GM12878 (cell line): ENCODE measurements at regions not wholly inside any gene's neighbourhood (a gene's known extent, or its start where the extent isn't known, plus 50 kb on each side); places are given as distances from the start of the nearest gene placed in this dataset.

Source experiments
- ATAC-seq: fragments of 200-7000 bp; cut with Tn5 transposase; 3 replicates; pipeline ENCODE4 v1.9.1; 2020; ENCODE audit warnings: mild to moderate bottlenecking, moderate library complexity
- BruUV-seq: library from RNA; stranded (reverse); fragments of 400-500 nt; replicated peaks from 2 replicates; lab custom pipeline; 2021; lab: Mats Ljungman, UMichigan
- CTCF ChIA-PET: fragments of 300-600 bp; sonication (Branson Sonifier 250); formaldehyde crosslinking; extraction: SDS; loops from one replicate; lab custom pipeline; 2021; ENCODE audit warnings: inconsistent platforms; lab: Yijun Ruan, JAX
- POLR2A ChIA-PET: fragments of 350-600 bp; formaldehyde crosslinking; extraction: SDS; loops from one replicate; lab custom pipeline; 2021; ENCODE audit warnings: inconsistent platforms; lab: Charles Lee
- RAD21 ChIA-PET: fragments of 300-600 bp; sonication (Branson Sonifier 250); formaldehyde crosslinking; loops from one replicate; lab custom pipeline; 2023; ENCODE audit warnings: antibody characterized with exemption; ENCODE audit not compliant: unreplicated experiment; lab: Charles Lee
- SMC1A ChIA-PET: fragments of 300-600 bp; sonication (Branson Sonifier 250); formaldehyde crosslinking; loops from one replicate; lab custom pipeline; 2023; ENCODE audit not compliant: unreplicated experiment, uncharacterized antibody; lab: Charles Lee
- DNase-seq: peaks from one replicate; pipeline ENCODE4 v3.0.0-alpha.2; 2011; ENCODE audit warnings: low read depth, low spot score
- FAIRE-seq: peaks from 3 replicates; lab custom pipeline; 2011; peaks lifted over from hg19 to GRCh38; lab: Jason Lieb, UNC
- H2AFZ ChIP-seq: 2 replicates; pipeline ENCODE4 v1.6.0; 2011; ENCODE audit warnings: low read depth, low read length, control low read depth; ENCODE audit not compliant: control insufficient read depth
- H3K27ac ChIP-seq: 2 replicates; pipeline ENCODE4 v1.5.1; 2011; ENCODE audit warnings: control low read depth; ENCODE audit not compliant: control insufficient read depth, insufficient read depth
- H3K27me3 ChIP-seq, 2 experiments: replicated peaks in 1 of 2; 2 replicates each; pipeline versions ENCODE4 v1.6.0 to v1.6.1; 2011; ENCODE audit warnings: low read length in 1 of 2; ENCODE audit not compliant: control insufficient read depth in 2 of 2, insufficient read depth in 2 of 2
- H3K36me3 ChIP-seq, 2 experiments: 2 replicates each; pipeline ENCODE4 v1.5.1; 2011; ENCODE audit warnings: low read length in 1 of 2; ENCODE audit not compliant: control insufficient read depth in 2 of 2, insufficient read depth in 2 of 2
- H3K4me1 ChIP-seq: 2 replicates; pipeline ENCODE4 v1.6.1; 2011; ENCODE audit warnings: mild to moderate bottlenecking, low read length, moderate library complexity, mixed read lengths; ENCODE audit not compliant: control insufficient read depth, insufficient read depth
- H3K4me2 ChIP-seq: 2 replicates; pipeline ENCODE4 v1.6.0; 2011; ENCODE audit warnings: control low read depth; ENCODE audit not compliant: control insufficient read depth, insufficient read depth
- H3K4me3 ChIP-seq: fragments of 200-600 bp; sonication (generic); 2 replicates; pipeline ENCODE4 v1.5.1; 2016
- H3K79me2 ChIP-seq: 2 replicates; pipeline ENCODE4 v1.6.0; 2011; ENCODE audit warnings: low read length; ENCODE audit not compliant: control insufficient read depth, insufficient read depth
- H3K9ac ChIP-seq: 2 replicates; pipeline ENCODE4 v1.8.0; 2011; ENCODE audit warnings: low read length, control low read depth, mixed read lengths; ENCODE audit not compliant: control insufficient read depth, insufficient read depth
- H3K9me3 ChIP-seq: replicated peaks from 3 replicates; pipeline ENCODE4 v1.5.1; 2011; ENCODE audit warnings: mild to moderate bottlenecking, low read length; ENCODE audit not compliant: control insufficient read depth, insufficient read depth
- H4K20me1 ChIP-seq: 2 replicates; pipeline ENCODE4 v1.6.0; 2011; ENCODE audit not compliant: control insufficient read depth, insufficient read depth
- HCFC1 ChIP-seq: fragments of 150-350 bp; IDR thresholded peaks from 2 replicates; pipeline ENCODE4 v1.6.1; 2014; ENCODE audit warnings: low read length
- LARP7 ChIP-seq: fragments of 450-650 bp; IDR thresholded peaks from 2 replicates; pipeline ENCODE4 v1.6.1; 2017; ENCODE audit warnings: mild to moderate bottlenecking
- MEF2A ChIP-seq: IDR thresholded peaks from 2 replicates; pipeline ENCODE4 v1.6.1; 2011; ENCODE audit warnings: low read depth, mild to moderate bottlenecking, low read length, moderate library complexity; ENCODE audit not compliant: insufficient read depth
- MTA2 ChIP-seq: fragments of 450-650 bp; IDR thresholded peaks from 2 replicates; pipeline ENCODE4 v1.6.1; 2016; ENCODE audit warnings: low read depth, mild to moderate bottlenecking, moderate library complexity
- POLR2AphosphoS5 ChIP-seq: IDR thresholded peaks from 2 replicates; pipeline ENCODE4 v1.6.1; 2011; ENCODE audit warnings: mild to moderate bottlenecking, low read length, inconsistent platforms
- POU2F2 ChIP-seq: IDR thresholded peaks from 3 replicates; pipeline ENCODE4 v1.6.1; 2011; ENCODE audit warnings: low read depth, mild to moderate bottlenecking, low read length, borderline replicate concordance
- RAD51 ChIP-seq: fragments of 450-650 bp; IDR thresholded peaks from 2 replicates; pipeline ENCODE4 v1.6.1; 2016; ENCODE audit warnings: moderate library complexity, mild to moderate bottlenecking, inconsistent platforms
- RB1 ChIP-seq: fragments of 450-650 bp; formaldehyde crosslinking; IDR thresholded peaks from 2 replicates; pipeline ENCODE4 v1.6.1; 2017; ENCODE audit warnings: mild to moderate bottlenecking, borderline replicate concordance
- SMAD5 ChIP-seq: IDR thresholded peaks from 2 replicates; pipeline ENCODE4 v1.6.1; 2016; ENCODE audit warnings: antibody characterized with exemption, low read depth
- ZNF207 ChIP-seq: fragments of 450-650 bp; IDR thresholded peaks from 2 replicates; pipeline ENCODE4 v1.6.1; 2014; ENCODE audit warnings: antibody characterized with exemption, mild to moderate bottlenecking, borderline replicate concordance
- ZSCAN29 ChIP-seq: fragments of 450-650 bp; IDR thresholded peaks from 2 replicates; pipeline ENCODE4 v1.6.1; 2017; ENCODE audit warnings: mild to moderate bottlenecking, moderate library complexity
- WGBS: methylation state at CpG from one replicate; pipeline ENCODE4 v1.1.6; 2016; ENCODE audit warnings: low lambda C conversion rate; ENCODE audit not compliant: insufficient replicate concordance, insufficient coverage; ENCODE audit errors: missing lambda C conversion rate; 5-methylcytosine and 5-hydroxymethylcytosine counted together
- in situ Hi-C: fragments of 300-500 bp; cut with MboI; formaldehyde crosslinking; loops from 9 replicates; pipeline ENCODE4 v1.14.3; 2018; ENCODE audit warnings: mixed read lengths
- intact Hi-C: fragments of 100-400 bp; cut with micrococcal nuclease; formaldehyde crosslinking; loops from one replicate; pipeline ENCODE4 v1.14.2; 2022; ENCODE audit not compliant: unreplicated experiment
- TF ChIP-seq, protein P1 (sequence below): fragments of 450-650 bp; IDR thresholded peaks from 2 replicates; pipeline ENCODE4 v1.6.1; 2017; ENCODE audit warnings: antibody characterized with exemption, mild to moderate bottlenecking, moderate library complexity
- TF ChIP-seq, protein P2 (sequence below): fragments of 450-650 bp; IDR thresholded peaks from 2 replicates; pipeline ENCODE4 v1.6.1; 2017; ENCODE audit warnings: mild to moderate bottlenecking, low read depth, inconsistent platforms; ENCODE audit not compliant: poor library complexity, severe bottlenecking
- TF ChIP-seq, protein P3 (sequence below): fragments of 450-650 bp; formaldehyde crosslinking; IDR thresholded peaks from 2 replicates; pipeline ENCODE4 v1.4.0; 2022; ENCODE audit warnings: mild to moderate bottlenecking, moderate library complexity
- TF ChIP-seq, protein P4 (sequence below): IDR thresholded peaks from 2 replicates; pipeline ENCODE4 v1.6.1; 2012; ENCODE audit warnings: low read depth, low read length, improper control_type of control experiment

DNA sequence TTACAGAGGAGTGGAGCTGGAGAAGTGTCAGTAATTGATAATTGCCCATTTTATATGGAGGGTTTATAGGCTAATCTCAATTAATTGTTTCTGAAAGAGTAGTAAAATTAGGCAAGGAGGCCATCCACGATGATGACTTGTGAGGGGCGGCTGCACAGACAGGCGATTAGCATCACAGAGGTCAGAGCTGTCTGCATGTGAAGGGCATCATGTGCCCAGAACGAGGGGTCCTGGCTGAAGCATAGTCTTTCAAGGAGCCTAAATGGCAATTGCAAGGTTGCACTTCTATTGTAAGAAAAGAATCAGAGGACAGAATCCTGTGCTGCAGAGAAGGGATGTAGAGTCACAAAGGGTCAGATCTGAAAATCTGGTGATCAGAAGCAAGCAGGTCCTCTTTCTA is 196.6 kb downstream of the EBLN2 start:
- Histone ChIP-seq H3K79me2 (no peaks in the 10 kb centered on the region), H2AFZ (no peak overlapping the region), H4K20me1 (no peaks in the 10 kb centered on the region), H3K4me3 (no peak overlapping the region), H3K27me3 (no peaks in the 10 kb centered on the region; a peak in 2 of 4 replicates), H3K9ac (no peak overlapping the region), H3K4me1 (no peaks in the 10 kb centered on the region), H3K9me3 (no peaks in the 10 kb centered on the region), H3K36me3 (no peaks in the 10 kb centered on the region), H3K27ac (no peak overlapping the region), H3K4me2 (no peak overlapping the region)
- ATAC-seq: no peak
- BruUV-seq: no TSS peak
- in situ Hi-C loops: no loop called here
- RAD21 ChIA-PET: no interaction called here
- whole genome bisulfite sequencing: 24% methylated on average over 4 of the region's 4 CpGs
- no peak for FAIRE-seq
- CTCF ChIA-PET: no interaction called here
- intact Hi-C loops: no loop called here
- POLR2A ChIA-PET: no interaction called here
- SMC1A ChIA-PET: no interaction called here
- DNase-seq: no peak
- TF ChIP-seq ZSCAN29: no peak
- TF ChIP-seq HCFC1: no peak
- TF ChIP-seq, protein P1, sequence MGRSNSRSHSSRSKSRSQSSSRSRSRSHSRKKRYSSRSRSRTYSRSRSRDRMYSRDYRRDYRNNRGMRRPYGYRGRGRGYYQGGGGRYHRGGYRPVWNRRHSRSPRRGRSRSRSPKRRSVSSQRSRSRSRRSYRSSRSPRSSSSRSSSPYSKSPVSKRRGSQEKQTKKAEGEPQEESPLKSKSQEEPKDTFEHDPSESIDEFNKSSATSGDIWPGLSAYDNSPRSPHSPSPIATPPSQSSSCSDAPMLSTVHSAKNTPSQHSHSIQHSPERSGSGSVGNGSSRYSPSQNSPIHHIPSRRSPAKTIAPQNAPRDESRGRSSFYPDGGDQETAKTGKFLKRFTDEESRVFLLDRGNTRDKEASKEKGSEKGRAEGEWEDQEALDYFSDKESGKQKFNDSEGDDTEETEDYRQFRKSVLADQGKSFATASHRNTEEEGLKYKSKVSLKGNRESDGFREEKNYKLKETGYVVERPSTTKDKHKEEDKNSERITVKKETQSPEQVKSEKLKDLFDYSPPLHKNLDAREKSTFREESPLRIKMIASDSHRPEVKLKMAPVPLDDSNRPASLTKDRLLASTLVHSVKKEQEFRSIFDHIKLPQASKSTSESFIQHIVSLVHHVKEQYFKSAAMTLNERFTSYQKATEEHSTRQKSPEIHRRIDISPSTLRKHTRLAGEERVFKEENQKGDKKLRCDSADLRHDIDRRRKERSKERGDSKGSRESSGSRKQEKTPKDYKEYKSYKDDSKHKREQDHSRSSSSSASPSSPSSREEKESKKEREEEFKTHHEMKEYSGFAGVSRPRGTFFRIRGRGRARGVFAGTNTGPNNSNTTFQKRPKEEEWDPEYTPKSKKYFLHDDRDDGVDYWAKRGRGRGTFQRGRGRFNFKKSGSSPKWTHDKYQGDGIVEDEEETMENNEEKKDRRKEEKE: no peak
- no peak for TF ChIP-seq MEF2A
- TF ChIP-seq, protein P2, sequence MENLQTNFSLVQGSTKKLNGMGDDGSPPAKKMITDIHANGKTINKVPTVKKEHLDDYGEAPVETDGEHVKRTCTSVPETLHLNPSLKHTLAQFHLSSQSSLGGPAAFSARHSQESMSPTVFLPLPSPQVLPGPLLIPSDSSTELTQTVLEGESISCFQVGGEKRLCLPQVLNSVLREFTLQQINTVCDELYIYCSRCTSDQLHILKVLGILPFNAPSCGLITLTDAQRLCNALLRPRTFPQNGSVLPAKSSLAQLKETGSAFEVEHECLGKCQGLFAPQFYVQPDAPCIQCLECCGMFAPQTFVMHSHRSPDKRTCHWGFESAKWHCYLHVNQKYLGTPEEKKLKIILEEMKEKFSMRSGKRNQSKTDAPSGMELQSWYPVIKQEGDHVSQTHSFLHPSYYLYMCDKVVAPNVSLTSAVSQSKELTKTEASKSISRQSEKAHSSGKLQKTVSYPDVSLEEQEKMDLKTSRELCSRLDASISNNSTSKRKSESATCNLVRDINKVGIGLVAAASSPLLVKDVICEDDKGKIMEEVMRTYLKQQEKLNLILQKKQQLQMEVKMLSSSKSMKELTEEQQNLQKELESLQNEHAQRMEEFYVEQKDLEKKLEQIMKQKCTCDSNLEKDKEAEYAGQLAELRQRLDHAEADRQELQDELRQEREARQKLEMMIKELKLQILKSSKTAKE: no peak
- TF ChIP-seq RB1: no peak
- no peak for TF ChIP-seq SMAD5
- no peak for TF ChIP-seq LARP7
- TF ChIP-seq, protein P3, sequence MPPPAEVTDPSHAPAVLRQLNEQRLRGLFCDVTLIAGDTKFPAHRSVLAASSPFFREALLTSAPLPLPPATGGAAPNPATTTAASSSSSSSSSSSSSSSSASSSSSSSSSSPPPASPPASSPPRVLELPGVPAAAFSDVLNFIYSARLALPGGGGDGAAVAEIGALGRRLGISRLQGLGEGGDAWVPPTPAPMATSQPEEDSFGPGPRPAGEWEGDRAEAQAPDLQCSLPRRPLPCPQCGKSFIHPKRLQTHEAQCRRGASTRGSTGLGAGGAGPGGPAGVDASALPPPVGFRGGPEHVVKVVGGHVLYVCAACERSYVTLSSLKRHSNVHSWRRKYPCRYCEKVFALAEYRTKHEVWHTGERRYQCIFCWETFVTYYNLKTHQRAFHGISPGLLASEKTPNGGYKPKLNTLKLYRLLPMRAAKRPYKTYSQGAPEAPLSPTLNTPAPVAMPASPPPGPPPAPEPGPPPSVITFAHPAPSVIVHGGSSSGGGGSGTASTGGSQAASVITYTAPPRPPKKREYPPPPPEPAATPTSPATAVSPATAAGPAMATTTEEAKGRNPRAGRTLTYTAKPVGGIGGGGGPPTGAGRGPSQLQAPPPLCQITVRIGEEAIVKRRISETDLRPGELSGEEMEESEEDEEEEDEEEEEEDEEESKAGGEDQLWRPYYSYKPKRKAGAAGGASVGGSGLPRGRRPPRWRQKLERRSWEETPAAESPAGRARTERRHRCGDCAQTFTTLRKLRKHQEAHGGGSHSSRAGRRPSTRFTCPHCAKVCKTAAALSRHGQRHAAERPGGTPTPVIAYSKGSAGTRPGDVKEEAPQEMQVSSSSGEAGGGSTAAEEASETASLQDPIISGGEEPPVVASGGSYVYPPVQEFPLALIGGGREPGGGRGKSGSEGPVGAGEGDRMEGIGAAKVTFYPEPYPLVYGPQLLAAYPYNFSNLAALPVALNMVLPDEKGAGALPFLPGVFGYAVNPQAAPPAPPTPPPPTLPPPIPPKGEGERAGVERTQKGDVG (CRISPR knock-in tag): no peak
- TF ChIP-seq POLR2AphosphoS5: no peak
- TF ChIP-seq POU2F2: no peak
- no peak for TF ChIP-seq MTA2
- TF ChIP-seq, protein P4, sequence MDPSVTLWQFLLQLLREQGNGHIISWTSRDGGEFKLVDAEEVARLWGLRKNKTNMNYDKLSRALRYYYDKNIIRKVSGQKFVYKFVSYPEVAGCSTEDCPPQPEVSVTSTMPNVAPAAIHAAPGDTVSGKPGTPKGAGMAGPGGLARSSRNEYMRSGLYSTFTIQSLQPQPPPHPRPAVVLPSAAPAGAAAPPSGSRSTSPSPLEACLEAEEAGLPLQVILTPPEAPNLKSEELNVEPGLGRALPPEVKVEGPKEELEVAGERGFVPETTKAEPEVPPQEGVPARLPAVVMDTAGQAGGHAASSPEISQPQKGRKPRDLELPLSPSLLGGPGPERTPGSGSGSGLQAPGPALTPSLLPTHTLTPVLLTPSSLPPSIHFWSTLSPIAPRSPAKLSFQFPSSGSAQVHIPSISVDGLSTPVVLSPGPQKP: no peak
- no peak for TF ChIP-seq ZNF207
- TF ChIP-seq RAD51: no peak
